ENCODE measurements at regions not wholly inside any gene's neighbourhood (a gene's known extent, or its start where the extent isn't known, plus 50 kb on each side); places are given as distances from the start of the nearest gene placed in this dataset.

GRCh38 chr5:54804086-54804485 is 181.3 kb downstream of the ESM1 start:
- ChIA-PET POLR2A (no interaction called here), CTCF (no interaction called here)
- no peak for DNase-seq (ENCODE audit: extremely low spot score)
- no peak for TF ChIP-seq CTCF (IDR thresholded peaks at IDR 0.05; ENCODE audit: control extremely low read depth, extremely low read depth, low read depth, missing control alignments)

GRCh38 chr5:54803471-54804011 is 181.9 kb downstream of the ESM1 start:
- CTCF ChIA-PET = no interaction called here

GRCh38 chr5:54799645-54800044 is 185.7 kb downstream of the ESM1 start:
- DNase-seq (ENCODE audit: extremely low spot score) = no peak
- POLR2A ChIA-PET = no interaction called here
- TF ChIP-seq CTCF (IDR thresholded peaks at IDR 0.05; ENCODE audit: control extremely low read depth, extremely low read depth, low read depth, missing control alignments) = no peak
- CTCF ChIA-PET = interaction anchor here (1.2 to 1.3 kb wide), 2 partner anchors 21 to 45 kb away, joined by 3 read pairs; no protein-coding TSS in a partner anchor

More at GRCh38 chr5:54803471-54804011, 181.9 kb downstream of the ESM1 start:
- DNase-seq (ENCODE audit: extremely low spot score) = no peak
- POLR2A ChIA-PET = no interaction called here
- TF ChIP-seq CTCF (IDR thresholded peaks at IDR 0.05; ENCODE audit: control extremely low read depth, extremely low read depth, low read depth, missing control alignments) = no peak

GRCh38 chr5:54795777-54796176 is 189.6 kb downstream of the ESM1 start:
- no peak for TF ChIP-seq CTCF (IDR thresholded peaks at IDR 0.05; ENCODE audit: control extremely low read depth, extremely low read depth, low read depth, missing control alignments)
- ChIA-PET CTCF (interaction anchor here (1.0 to 2.1 kb wide), 5 partner anchors 10 to 35 kb away, joined by 3 to 7 read pairs (median 4); no protein-coding TSS in a partner anchor), POLR2A (no interaction called here)
- no peak for DNase-seq (ENCODE audit: extremely low spot score)

- TF ChIP-seq CTCF (IDR thresholded peaks at IDR 0.05; ENCODE audit: control extremely low read depth, extremely low read depth, low read depth, missing control alignments) = no peak
- POLR2A ChIA-PET = no interaction called here
- DNase-seq (ENCODE audit: extremely low spot score) = no peak
- CTCF ChIA-PET = interaction anchor here (1.7 to 2.1 kb wide), 2 partner anchors 15 to 27 kb away, joined by 5 to 7 read pairs; no protein-coding TSS in a partner anchor
These were observed 190.1 kb downstream of the ESM1 start for GRCh38 chr5:54795284-54795683.

- DNase-seq (ENCODE audit: extremely low spot score) = no peak
- ChIA-PET CTCF (interaction anchor here (2.1 kb wide), 1 partner anchor 15 kb away, joined by 7 read pairs; no protein-coding TSS in a partner anchor), POLR2A (no interaction called here)
- no peak for TF ChIP-seq CTCF (IDR thresholded peaks at IDR 0.05; ENCODE audit: control extremely low read depth, extremely low read depth, low read depth, missing control alignments)
These were observed 191.0 kb downstream of the ESM1 start for GRCh38 chr5:54794135-54794975.

Measured in GM10248 (cell line).